ENCODE measurements at regions not wholly inside any gene's neighbourhood (a gene's known extent, or its start where the extent isn't known, plus 50 kb on each side); places are given as distances from the start of the nearest gene placed in this dataset.

GRCh38 chr5:91228188-91228587 lies 154.9 kb downstream of the ARRDC3 start:
- H3K4me3 ChIP-seq: no peak overlapping the region
- 94% methylated on average over 1 of the region's 1 CpG for WGBS (ENCODE audit: missing lambda C conversion rate)
- ChIA-PET CTCF (interaction anchor here (3.6 to 3.8 kb wide), 2 partner anchors 157 to 362 kb away, joined by 13 to 56 read pairs; partner anchors contain the start of gene ARRDC3), POLR2A (interaction anchor here (0.5 to 1.3 kb wide), 2 partner anchors 153 to 155 kb away, joined by 3 to 4 read pairs; partner anchors contain the start of gene ARRDC3)
- peaks cover 20% of the 10 kb centered on the region for H3K9me3 ChIP-seq
- no peak overlapping the region for H3K4me2 ChIP-seq
- no peaks in the 10 kb centered on the region for H3K4me1 ChIP-seq
- DNase-seq (ENCODE audit: low read depth in 1 of 2, low spot score in 1 of 2) (no peak), FAIRE-seq (no peak), ATAC-seq (no peak)
- TF ChIP-seq GATA3 (IDR thresholded peaks at IDR 0.05; ENCODE audit: borderline replicate concordance) (no peak), CEBPB (IDR thresholded peaks at IDR 0.05) (peak in 1 of 2 experiments; percentile 38; a peak in 1 of 4 replicates)
- no peak overlapping the region for H3K27ac ChIP-seq

GRCh38 chr5:91225848-91226686 lies 157.1 kb downstream of the ARRDC3 start:
- Histone ChIP-seq H3K4me2 (no peak overlapping the region), H3K27ac (peak overlapping the region in 1 of 2 experiments; percentile 39; a peak in 2 of 6 replicates), H3K9me3 (peaks cover 20% of the 10 kb centered on the region), H3K4me3 (no peak overlapping the region), H3K4me1 (peaks cover 4% of the 10 kb centered on the region; the same call in 1 of the 3 replicates)
- FAIRE-seq (no peak), DNase-seq (ENCODE audit: low read depth in 1 of 2, low spot score in 1 of 2) (peak in 1 of 2 experiments; percentile 59), ATAC-seq (peak; percentile 64 to 87)
- WGBS (ENCODE audit: missing lambda C conversion rate): 56% methylated on average over 10 of the region's 10 CpGs
- ChIA-PET CTCF (interaction anchor here (0.7 to 3.8 kb wide), 8 partner anchors 9 to 360 kb away, joined by 3 to 56 read pairs (median 4); partner anchors contain the start of gene ARRDC3), POLR2A (interaction anchor here (1.0 kb wide), 1 partner anchor 157 kb away, joined by 3 read pairs; the partner anchor contains the start of gene ARRDC3)
- TF ChIP-seq RAD21 (conservative IDR thresholded peaks at IDR 0.05 in 1 of 2, IDR thresholded peaks at IDR 0.05 in 1 of 2) (peak; percentile 88 to 91), SMC3 (IDR thresholded peaks at IDR 0.05) (peak; percentile 94), ZC3H11A (IDR thresholded peaks at IDR 0.05) (no peak), KDM5A (IDR thresholded peaks at IDR 0.05) (no peak), CTCF (IDR thresholded peaks at IDR 0.05) (peak; percentile 61), FOSB (CRISPR knock-in tag; IDR thresholded peaks at IDR 0.05) (no peak)

GRCh38 chr5:91224969-91225368 lies 158.1 kb downstream of the ARRDC3 start:
- Histone ChIP-seq H3K4me3 (no peak overlapping the region), H3K4me2 (no peak overlapping the region), H3K27ac (no peak overlapping the region), H3K4me1 (peaks cover 8% of the 10 kb centered on the region), H3K9me3 (peaks cover 15% of the 10 kb centered on the region; the same call in 2 of the 3 replicates)
- WGBS (ENCODE audit: missing lambda C conversion rate): 82% methylated on average over 2 of the region's 2 CpGs
- no peak for FAIRE-seq
- DNase-seq (ENCODE audit: low read depth in 1 of 2, low spot score in 1 of 2): no peak
- no peak for ATAC-seq
- ChIA-PET CTCF (interaction anchor here (2.9 kb wide), 1 partner anchor 161 kb away, joined by 12 read pairs; no protein-coding TSS in a partner anchor), POLR2A (no interaction called here)
- TF ChIP-seq SREBF2 (IDR thresholded peaks at IDR 0.05): no peak
- TF ChIP-seq FOSL2 (IDR thresholded peaks at IDR 0.05): no peak
- no peak for TF ChIP-seq FOSL2 (CRISPR knock-in tag; IDR thresholded peaks at IDR 0.05)
- TF ChIP-seq PBX3 (IDR thresholded peaks at IDR 0.05): no peak
- TF ChIP-seq ELK1 (IDR thresholded peaks at IDR 0.05; ENCODE audit: low read depth, low read length): no peak
- no peak for TF ChIP-seq FOXS1 (CRISPR knock-in tag; IDR thresholded peaks at IDR 0.05)
- no peak for TF ChIP-seq HDAC2 (IDR thresholded peaks at IDR 0.05)
- TF ChIP-seq NPAS2 (CRISPR knock-in tag; IDR thresholded peaks at IDR 0.05; ENCODE audit: borderline replicate concordance): no peak
- no peak for TF ChIP-seq E2F6 (IDR thresholded peaks at IDR 0.05; ENCODE audit: borderline replicate concordance, low read depth)
